RWPE1 (cell line): ENCODE measurements at regions not wholly inside any gene's neighbourhood (a gene's known extent, or its start where the extent isn't known, plus 50 kb on each side); places are given as distances from the start of the nearest gene placed in this dataset.
"Not testable (repeated sequence)": the region's sequence is repeated elsewhere in the genome, so short reads cannot be mapped to it uniquely, and the experiment has no call there.

ENCODE experiments used
- CTCF ChIA-PET: fragments of 350-600 bp; sonication (Branson Sonifier 250); formaldehyde crosslinking; extraction: SDS; loops from one replicate; lab custom pipeline; 2021; lab: Yijun Ruan, JAX
- POLR2A ChIA-PET: fragments of 400-600 bp; formaldehyde crosslinking; extraction: SDS; loops from one replicate; lab custom pipeline; 2020; ENCODE audit warnings: antibody characterized with exemption; ENCODE audit not compliant: low non-redundant PET; lab: Yijun Ruan, JAX
- DNase-seq: peaks from one replicate; pipeline ENCODE4 v3.0.0; 2012; ENCODE audit warnings: low spot score
- H3K27ac ChIP-seq: fragments of 450-650 bp; 2 replicates; pipeline ENCODE4 v1.5.1; 2017
- CTCF ChIP-seq: fragments of 450-650 bp; conservative IDR thresholded peaks from 2 replicates; pipeline ENCODE4 v1.5.1; 2017; ENCODE audit warnings: low read depth, mild to moderate bottlenecking

GRCh38 chr3:153809097-153809496, 312.1 kb upstream of the ARHGEF26 start:
- POLR2A ChIA-PET, result no interaction called here
- DNase-seq, result no peak
- TF ChIP-seq CTCF, result no peak
- CTCF ChIA-PET, result interaction anchor here (0.6 kb wide), 1 partner anchor 874 kb away, joined by 3 read pairs; no protein-coding TSS in a partner anchor
- no peak overlapping the region for H3K27ac ChIP-seq

- no peak for TF ChIP-seq CTCF
- DNase-seq, result no peak
- H3K27ac ChIP-seq, result no peak overlapping the region
- POLR2A ChIA-PET, result no interaction called here
- CTCF ChIA-PET, result no interaction called here
Measured at GRCh38 chr3:153818338-153818737, 302.9 kb upstream of the ARHGEF26 start.

- CTCF ChIA-PET, result no interaction called here
- POLR2A ChIA-PET, result no interaction called here
- H3K27ac ChIP-seq, result no peak overlapping the region
- no peak for DNase-seq
- TF ChIP-seq CTCF, result no peak
Measured at GRCh38 chr3:153820035-153820434, 301.2 kb upstream of the ARHGEF26 start.

- CTCF ChIA-PET, H3K27ac ChIP-seq, POLR2A ChIA-PET, DNase-seq: not testable (repeated sequence)
Measured at GRCh38 chr3:153828346-153828745, 292.8 kb upstream of the ARHGEF26 start.

GRCh38 chr3:153829606-153830170, 291.5 kb upstream of the ARHGEF26 start:
- TF ChIP-seq CTCF, result no peak
- no peak overlapping the region for H3K27ac ChIP-seq
- ChIA-PET CTCF (interaction anchor here (0.6 kb wide), 1 partner anchor 1937 kb away, joined by 7 read pairs; no protein-coding TSS in a partner anchor), POLR2A (no interaction called here)
- DNase-seq, result peak; percentile 14

GRCh38 chr3:153830552-153830951, 290.6 kb upstream of the ARHGEF26 start:
- TF ChIP-seq CTCF, result no peak
- no peak for DNase-seq
- ChIA-PET CTCF (no interaction called here), POLR2A (no interaction called here)
- no peak overlapping the region for H3K27ac ChIP-seq

GRCh38 chr3:153835540-153835939, 285.6 kb upstream of the ARHGEF26 start:
- ChIA-PET CTCF (no interaction called here), POLR2A (no interaction called here)
- no peak for DNase-seq
- TF ChIP-seq CTCF, result no peak
- no peak overlapping the region for H3K27ac ChIP-seq
